HCEC 1CT (cell line): ENCODE measurements at regions not wholly inside any gene's neighbourhood (a gene's known extent, or its start where the extent isn't known, plus 50 kb on each side); places are given as distances from the start of the nearest gene placed in this dataset.

Experiments used
- DNase-seq: peaks from one replicate; pipeline ENCODE4 v3.0.0-alpha.2; 2017

DNA sequence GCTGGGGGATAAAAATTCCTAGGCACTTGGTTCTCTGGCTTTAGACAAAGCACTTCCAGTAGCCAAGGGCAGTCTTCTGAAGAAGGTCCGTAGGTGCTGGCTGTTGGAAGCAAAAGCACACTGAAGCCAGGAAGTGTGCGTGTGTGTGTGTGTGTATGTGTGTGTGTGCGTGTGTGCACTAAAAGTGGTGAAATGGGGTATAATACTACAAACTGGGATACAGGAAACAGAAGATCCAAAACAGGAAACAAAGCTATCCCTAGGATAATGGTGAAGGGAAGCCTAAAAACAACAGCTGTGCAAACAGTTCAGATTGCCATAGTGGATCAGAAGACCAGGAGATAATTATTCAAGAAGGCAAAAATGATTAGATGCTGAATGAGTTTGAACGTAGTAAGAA is 103.4 kb downstream of the IL20RB start:
- no peak for DNase-seq

DNA sequence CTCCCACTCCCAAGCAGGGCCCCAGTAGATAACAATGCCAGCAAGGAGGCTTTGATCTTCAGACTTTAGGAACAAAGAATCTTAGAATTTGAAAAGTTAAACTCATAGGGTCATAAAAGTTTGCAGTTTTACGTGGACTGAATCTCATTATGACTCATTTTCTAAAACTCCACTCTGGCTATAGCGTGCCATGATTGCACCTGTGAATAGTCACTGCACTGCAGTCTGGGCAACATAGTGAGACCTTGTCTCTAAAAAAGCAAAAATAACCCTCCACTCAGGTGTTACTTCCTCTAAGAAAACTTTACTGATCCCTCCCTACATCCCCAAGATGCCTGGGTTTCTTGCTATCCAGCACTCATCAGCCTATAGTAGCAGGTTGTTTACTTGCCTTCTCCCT is 104.5 kb downstream of the IL20RB start:
- no peak for DNase-seq

GRCh38 chr3:137065381-137065780 is 107.6 kb downstream of the IL20RB start:
- no peak for DNase-seq

GRCh38 chr3:137066092-137066491 is 108.3 kb downstream of the IL20RB start:
- DNase-seq: no peak

DNA sequence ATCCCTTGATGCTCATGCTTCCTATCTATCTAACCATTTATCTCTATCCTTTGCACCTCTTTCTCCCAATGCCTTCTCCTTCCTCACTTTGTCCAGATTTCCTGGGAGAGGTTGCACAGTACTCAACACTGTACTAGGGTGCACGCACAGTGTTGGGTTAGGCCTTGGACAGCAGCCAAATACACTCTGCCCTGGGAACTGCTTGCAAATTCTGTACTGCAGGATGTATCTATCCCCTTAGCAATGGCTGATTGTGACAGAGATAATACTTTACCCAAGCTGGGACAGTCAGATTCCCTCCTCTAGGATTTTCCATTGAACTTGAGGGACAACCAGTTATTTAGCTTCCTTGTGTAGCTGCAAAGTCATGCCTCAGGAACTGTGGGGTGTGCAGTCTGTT is 113.3 kb downstream of the IL20RB start:
- no peak for DNase-seq

DNA sequence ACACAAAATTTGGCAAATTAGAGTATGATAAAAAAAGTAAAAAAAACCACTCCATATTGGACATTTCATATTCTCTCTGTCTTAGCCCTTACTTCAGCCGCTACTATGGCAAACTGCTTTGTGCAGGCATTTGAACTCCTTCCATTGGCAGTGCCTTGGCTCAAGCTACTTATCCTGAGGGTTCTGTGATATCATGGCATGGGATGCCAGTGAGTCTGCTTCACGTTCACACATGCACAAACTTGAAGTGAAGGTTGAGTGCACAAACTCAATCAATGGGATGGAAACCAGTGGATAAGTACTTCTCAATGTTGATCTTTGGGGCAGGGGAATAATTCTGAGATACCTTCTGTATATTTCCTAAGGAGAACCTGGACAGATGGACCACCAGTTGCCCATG is 117.2 kb downstream of the IL20RB start:
- no peak for DNase-seq

- DNase-seq: no peak
Observed at GRCh38 chr3:137078040-137078439, 120.3 kb downstream of the IL20RB start.

GRCh38 chr3:137079571-137079970 is 121.8 kb downstream of the IL20RB start:
- no peak for DNase-seq

- DNase-seq: no peak
Observed at GRCh38 chr3:137081711-137082110, 123.9 kb downstream of the IL20RB start.

DNA sequence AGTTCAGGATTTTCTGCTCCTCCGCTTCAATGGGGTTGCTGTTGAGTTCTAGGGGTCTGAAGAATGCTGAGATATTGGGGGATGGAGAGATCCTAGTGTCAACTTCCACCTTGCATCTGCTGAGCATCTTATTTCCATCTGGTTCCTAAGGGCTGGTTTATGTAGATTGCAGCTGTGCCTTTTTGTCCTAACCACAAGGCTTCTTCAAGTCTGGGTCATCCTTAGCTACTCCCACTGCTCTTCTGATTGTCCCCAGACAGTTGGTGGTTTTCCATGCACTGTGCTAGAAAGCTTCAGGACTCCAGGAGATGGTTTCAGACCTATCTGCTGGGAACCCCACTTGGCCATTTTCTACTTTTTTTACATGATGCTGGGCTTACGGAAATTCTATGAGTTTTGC is 125.0 kb downstream of the IL20RB start:
- no peak for DNase-seq

GRCh38 chr3:137083332-137083731 is 125.5 kb downstream of the IL20RB start:
- no peak for DNase-seq

DNA sequence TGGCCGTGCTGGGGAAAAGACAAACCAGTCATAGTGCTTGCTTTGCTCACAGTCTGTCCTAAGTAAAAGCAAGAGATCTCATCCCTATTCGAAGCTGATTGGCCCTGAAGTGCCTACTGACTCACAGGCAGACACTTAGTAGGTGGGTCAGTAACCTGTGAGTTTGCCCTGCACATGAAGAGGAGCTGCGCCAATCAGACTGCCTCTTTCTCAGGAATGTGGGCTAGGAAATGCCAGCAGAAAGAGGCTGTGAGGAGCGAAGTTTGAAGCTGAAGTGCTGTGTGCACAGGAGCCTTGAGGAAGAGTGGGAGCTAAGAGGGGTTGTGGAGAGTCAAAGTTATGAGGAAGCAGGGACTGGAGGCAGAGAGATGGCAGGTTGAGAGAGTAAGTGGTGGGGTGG is 126.8 kb downstream of the IL20RB start:
- DNase-seq: no peak

DNA sequence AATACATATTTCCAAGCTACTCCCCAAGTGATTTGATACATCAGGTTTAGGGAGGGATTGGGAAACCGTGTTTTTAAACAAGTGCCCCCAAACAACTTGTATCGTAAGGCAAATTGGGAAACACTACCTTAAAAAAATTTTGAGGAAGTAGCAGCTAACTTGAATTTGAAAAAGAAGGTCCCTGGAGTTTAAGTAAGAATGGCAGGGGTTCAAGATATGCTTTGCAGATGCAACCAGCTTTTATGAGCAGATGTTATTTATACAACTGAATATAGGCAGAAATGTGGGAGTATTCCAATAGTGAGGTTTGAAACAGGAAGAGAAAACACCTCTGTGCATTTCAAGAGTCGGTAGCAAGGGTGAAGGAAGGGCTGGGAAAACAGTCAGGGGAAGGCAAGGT is 139.6 kb downstream of the IL20RB start:
- DNase-seq: no peak

DNA sequence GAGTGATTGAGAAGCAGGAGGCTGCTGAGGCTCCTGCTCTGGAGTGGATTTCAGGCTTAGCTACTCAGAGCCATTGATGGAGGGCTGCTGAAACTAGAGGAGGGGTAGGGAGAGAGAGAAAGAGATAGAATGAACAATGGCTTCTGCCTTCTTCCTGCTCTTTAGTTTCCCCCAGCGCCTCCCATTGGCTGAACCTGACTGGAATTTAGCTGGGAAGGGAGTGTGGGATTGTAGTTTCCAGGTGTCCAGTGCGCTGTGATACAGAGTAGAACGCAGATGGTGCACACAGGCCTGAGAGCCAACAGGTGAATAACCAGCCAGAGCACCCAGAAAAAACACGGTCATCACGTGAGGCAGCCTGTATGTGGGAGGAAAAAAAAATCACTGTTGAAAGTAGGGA is 140.1 kb downstream of the IL20RB start:
- DNase-seq: no peak

- DNase-seq: no peak
Observed at GRCh38 chr3:137099364-137100219, 141.8 kb downstream of the IL20RB start.

- DNase-seq: no peak
Observed at GRCh38 chr3:137100326-137100725, 142.5 kb downstream of the IL20RB start.

DNA sequence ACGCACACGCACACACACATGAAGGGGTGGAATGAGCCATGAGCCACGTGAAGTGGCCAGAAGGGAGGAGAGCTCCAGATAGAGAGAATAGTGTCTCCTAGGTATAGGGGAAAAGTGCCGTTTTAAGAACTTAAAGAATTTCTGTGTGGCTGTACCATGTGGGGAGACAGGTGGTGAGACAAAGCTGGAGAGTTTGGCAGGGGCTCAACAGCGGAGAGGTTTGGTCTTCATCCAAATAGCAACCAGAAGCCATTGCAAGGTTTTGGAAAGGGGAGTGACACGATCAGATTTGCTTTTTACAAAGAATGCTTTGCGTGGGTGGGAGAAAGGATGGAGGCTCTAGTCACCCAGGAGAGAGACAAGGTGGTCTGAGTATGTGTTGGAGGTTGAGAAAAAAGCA is 146.0 kb downstream of the IL20RB start:
- DNase-seq: no peak

DNA sequence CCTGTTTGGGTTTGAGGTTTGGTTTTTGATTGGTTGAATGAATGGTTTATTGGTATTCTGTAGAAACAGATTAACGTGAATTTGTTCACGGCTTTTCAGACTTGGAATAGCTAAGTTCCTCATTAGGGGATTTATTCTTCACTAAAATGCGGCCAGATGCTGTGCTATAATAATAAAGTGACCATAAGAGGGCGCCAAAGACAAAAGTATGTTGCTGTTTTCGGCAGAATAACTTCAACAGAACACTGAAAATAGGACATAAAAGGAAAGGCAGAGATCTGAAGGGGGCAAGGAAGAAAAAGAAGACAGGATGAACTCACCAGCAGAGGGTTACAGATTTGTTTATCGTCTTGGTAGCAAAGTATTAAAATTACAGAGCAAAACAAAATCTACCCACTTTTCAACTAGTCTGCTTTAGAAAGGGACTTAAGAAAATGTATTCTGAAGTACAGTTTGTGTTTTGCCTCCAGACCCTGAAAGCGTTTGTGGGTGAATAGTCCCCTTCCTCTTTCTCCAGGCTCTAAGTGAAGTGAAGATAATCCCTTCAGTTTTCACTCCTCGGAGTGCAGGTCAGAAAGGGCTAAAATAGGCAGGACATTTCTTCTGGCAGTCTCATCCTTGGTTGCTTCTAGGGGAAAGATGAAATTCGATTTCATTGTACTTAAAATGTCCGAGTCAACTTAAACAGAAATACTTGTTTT is 147.6 kb downstream of the IL20RB start:
- DNase-seq: peak; percentile 51

GRCh38 chr3:137106612-137107240 is 148.9 kb downstream of the IL20RB start:
- DNase-seq: no peak

- no peak for DNase-seq
Observed at GRCh38 chr3:137108699-137109440, 151.1 kb downstream of the IL20RB start.

- DNase-seq: peak; percentile 23
Observed at GRCh38 chr3:137110392-137110996, 152.7 kb downstream of the IL20RB start.

DNA sequence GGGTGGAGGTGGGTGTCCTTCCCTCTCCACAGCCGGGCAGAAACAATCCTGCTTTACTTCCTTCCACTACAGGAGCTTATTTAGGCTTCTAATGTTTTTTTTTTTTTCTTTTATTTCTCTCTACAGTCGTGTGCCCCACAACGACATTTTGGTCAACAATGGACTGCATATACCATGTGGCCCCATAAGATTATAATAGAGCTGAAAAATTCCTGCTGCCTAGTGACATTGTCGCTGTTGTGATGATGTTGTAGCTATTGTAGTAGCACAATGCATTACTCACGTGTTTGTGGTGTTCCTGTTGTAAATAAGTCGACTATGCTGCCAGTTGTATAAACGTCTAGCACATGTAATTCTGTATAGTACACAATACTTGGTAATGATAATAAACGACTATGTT is 153.7 kb downstream of the IL20RB start:
- no peak for DNase-seq

DNA sequence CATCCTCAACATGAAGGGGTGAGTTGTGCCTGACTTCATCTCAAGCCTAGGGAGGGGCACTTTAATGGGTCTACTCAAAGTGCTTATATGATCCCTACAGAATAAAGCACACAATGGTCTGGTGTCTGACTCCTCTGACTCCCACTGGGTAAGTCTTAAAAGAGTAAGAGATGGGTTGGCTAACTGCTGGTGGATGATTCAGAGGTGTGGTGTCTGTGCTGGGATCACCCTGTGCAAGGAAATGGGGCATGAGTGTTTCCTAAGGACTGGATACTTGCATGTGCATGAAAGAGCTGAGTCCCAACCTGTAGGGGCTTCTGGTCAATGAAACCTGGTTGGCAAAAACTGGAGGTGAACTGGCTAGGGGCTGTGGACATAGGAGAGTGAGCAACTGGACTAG is 158.8 kb downstream of the IL20RB start:
- no peak for DNase-seq
